NCI-H146 (cell line): ENCODE measurements at regions not wholly inside any gene's neighbourhood (a gene's known extent, or its start where the extent isn't known, plus 50 kb on each side); places are given as distances from the start of the nearest gene placed in this dataset.
"Not testable (repeated sequence)": the region's sequence is repeated elsewhere in the genome, so short reads cannot be mapped to it uniquely, and the experiment has no call there.

Source experiments
- DNase-seq: peaks from one replicate; lab custom pipeline; 2025; lab: John Stamatoyannopoulos, UW

DNA sequence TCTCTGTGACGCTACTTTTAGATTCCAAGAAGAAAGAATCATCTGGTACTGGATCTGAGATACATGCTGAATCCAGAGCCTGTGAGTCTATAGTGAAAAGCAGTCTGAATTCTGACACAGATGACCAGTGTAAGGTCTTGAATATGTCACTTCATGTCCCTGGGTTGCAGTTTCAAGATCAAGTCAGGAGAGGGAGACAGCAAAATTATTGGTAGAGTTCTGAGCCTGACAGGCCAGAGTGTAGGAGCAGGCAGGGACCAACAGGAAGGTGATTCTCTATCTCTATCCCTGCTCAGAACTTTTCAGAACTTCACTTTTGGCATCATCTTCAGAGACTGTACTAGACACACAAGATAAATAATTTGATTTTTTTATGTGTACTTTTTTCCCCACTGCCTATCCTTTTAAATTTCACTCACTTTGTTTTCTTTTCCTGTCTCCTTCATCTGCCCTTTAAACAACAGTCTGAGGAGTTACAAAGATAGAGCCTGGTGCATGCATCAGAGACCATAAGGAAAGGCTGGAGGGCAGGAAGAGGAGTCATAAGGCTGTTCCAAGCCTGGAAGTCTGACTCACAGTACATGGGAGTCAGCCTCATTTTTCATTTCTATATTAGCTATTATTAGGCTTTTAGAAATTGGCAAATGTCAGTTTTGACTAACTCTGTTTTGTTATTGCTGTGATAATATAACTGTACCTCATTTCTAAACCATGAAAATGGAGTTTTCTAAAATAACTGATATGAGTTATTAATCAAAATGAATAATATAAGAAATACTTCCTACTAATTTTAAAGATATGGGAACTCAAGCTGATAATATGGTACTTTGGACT is 120.2 kb upstream of the TMEM229A start:
- DNase-seq = no peak

DNA sequence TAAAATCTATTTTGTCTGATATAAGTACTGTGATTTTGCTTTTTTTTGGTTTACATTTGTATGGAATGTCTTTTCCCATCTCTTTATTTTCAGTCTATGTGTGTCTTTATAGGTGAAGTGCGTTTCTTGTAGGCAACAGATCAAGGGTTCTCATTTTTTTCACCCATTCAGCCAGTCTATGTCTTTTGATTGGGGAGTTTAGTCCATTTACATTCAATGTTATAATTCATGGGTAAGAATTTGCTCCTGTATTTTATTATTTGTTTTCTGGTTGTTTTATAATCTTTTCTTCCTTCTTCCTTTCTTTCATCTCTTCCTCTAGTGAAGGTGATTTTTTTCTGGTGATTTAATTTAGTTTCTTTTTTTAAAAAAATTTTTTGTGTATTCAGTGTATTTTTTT is 104.8 kb upstream of the TMEM229A start:
- DNase-seq = no peak

DNA sequence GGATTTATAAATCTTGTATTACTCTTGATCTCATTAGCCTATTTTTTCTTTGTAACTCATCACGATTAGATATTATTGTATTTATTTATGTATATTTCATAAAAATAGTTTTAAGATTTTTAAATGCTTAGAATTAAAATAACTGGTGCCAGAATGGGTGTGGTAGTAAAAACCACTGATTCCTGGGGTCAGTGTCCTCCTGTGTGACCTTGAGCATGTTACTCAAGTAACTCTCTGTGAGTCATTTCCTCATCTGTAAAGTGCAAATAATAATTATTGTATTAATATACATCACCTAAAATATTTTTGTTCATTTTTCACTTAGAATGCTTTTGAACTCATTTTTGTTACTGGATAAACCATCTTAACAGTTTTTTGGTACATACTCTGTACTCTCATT is 91.3 kb upstream of the TMEM229A start:
- DNase-seq = no peak

DNA sequence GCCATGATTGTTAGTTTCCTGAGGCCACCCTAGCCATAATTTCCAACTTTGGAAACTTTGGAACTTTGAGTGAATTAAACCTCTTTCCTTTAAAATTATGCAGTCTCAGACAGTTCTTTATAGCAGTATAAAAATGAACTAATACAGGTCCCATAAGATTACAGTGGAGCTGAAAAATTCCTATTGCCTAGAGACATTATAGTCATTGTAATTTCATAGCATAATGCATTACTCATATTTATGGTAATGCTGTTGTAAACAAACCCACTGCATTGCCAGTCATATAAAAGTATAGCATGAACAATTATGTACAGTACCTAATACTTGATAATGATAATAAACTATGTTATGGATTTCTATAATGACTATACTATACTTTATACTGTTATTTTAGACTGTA is 88.0 kb upstream of the TMEM229A start:
- no peak for DNase-seq

DNA sequence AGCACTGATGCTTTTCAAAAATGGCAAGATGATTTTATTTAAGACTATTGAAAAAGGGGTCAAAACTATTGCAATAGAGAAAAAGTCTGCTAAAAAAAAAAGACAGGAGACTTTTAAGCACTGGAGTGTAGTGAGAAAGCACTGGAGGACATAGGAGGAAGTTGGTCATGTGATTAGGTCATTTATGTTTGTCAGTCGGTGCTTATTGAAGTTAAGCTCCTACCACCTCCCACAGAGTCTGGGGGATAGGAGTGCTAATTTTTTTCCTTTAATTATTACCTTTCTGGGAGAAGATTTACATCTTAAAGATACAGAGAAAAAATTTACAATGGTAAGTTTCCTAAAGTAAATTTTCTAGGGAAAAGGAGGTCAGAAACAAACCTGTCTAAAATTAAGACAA is 80.2 kb upstream of the TMEM229A start:
- DNase-seq = no peak

DNA sequence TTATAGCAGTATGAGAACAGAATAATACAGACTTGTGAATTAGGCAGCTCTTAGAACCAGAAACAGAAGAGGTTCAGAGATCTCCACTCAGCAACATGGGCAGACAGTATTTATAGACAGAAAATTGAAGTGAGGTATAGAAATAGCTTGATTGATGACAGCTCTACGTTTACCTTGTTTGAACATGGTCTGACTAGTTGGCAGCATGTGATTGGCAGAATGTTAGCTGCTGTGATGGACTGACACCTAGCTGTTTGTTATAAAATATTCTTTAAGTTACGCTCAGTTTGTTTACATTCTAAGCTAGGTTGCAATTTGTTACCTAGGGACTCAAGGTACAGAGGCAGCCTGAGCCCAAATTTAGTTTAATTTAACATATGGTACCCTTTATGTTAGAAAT is 73.7 kb upstream of the TMEM229A start:
- DNase-seq = no peak

DNA sequence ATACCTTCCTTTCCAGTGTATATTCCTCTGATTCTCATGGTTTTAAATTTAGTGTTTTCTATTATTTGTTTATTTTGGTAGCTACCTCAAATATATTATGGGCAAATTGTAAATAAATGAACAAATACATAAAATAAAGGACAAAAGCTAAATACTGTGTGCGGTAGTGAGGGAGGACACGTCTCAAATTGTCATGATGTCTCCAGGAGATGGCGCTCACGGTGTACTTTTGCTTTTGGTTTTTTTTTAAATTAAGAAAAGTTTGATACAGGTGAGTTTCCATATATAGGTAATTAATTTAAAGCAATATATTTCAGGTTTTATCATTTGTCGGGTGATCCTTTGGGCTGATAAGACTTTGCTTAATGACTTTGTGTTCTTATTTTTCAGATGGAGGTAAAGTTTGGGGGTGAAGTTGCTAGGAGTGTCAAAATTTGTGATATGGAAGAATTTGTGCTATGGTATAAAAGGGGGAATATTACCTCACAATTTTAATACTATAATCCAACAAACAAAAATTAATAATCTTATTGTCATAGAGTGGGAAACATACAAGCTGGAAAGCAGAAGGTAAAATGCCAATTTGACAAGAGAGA is 68.4 kb upstream of the TMEM229A start:
- DNase-seq = no peak

DNA sequence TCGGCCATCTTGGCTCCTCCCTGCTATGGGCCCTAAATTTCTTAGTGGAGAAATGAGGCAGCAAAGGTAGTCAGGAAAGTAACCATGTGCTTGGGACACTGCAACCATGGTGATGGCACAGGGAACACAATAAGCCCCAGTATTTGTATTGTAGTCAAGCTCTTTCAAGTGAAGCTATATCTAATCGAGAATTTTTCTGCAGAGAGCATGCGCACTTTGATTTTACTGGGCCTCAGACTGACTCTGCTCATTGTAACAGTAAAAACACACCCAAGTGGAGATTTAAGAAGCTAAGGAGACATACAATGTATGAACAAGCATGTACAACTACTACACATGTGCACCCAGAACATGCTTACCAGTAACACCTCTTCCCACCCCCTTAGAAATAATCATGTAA is 67.3 kb upstream of the TMEM229A start:
- DNase-seq = no peak

DNA sequence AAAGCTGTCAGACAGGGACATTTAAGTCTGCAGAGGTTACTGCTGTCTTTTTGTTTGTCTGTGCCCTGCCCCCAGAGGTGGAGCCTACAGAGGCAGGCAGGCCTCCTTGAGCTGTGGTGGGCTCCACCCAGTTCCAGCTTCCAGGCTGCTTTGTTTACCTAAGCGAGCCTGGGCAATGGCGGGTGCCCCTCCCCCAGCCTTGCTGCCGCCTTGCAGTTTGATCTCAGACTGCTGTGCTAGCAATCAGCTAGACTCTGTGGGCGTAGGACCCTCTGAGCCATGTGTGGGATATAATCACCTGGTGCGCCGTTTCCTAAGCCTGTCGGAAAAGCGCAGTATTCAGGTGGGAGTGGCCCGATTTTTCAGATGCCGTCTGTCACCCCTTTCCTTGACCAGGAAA is 66.7 kb upstream of the TMEM229A start:
- DNase-seq = not testable (repeated sequence)

DNA sequence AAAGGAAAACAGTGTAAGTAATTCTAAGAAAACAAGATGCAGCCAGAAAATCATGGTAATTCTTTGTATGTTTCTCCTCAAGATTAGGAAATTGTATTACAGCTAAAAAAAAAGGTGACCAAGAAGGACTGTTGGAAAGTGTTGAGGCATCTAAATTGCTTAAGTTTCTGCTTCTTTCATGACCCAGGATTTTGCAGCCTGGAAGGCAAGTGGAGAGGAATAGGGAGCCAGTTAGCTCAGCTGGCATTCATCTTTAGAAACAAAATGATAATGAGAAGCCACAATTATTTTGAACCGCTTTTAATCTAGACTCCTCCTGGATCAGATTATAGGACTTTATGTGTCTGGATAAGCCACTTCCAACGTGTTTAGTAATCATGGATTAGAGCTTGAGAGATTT is 56.8 kb upstream of the TMEM229A start:
- DNase-seq = no peak

DNA sequence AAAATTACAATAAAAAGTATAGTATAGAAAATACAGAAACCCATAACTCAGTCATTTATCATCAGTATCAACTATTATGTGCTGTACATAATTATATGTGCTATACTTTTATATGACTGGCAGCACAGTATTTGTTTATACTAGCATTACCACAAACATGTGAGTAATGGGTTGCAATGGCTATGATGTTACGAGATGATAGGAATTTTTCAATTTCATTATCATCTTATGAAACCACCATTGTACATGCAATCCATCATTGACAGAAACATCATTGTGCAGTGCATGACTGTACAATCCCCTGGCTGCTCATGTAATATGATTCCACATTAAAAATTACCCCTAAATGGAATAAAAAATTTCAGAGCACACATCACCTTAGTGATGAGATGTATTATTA is 55.7 kb upstream of the TMEM229A start:
- no peak for DNase-seq

DNA sequence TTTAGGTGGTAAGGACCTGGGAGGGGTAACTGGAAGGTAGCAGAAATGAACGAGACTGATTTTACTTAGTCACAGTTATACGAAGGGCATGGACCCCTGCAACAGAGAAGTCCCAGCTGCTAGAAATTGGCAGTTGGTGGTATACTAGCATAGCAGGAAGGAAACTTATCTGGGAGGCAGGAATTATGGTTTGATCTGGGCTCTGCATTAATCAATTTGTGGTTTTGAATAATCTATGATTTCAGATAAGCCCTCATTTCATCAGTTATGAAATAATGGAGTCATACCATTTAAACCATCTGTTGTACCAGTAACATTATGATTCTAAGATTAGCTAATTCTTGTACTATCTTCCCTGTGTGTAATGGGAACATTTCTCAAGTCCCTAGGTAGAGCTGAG is 54.0 kb upstream of the TMEM229A start:
- DNase-seq = no peak

DNA sequence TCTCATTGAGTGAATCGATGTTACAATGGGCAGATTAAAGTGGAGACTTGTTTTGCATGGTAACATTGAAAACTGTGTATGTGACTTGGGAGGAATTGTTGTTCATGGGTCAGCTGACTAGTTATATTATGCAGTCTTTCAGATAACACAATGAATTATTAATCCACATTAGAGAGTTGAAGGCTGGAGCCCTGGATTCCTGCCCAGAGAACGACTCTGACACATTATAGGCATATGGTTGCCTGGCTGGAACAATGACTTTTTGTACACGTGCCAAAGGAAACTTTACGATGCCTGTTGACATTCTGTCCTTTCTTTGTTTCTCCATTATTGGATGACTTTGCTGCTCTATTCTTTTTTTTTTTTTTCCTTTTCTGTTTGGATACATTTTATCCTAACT is 52.3 kb upstream of the TMEM229A start:
- no peak for DNase-seq

DNA sequence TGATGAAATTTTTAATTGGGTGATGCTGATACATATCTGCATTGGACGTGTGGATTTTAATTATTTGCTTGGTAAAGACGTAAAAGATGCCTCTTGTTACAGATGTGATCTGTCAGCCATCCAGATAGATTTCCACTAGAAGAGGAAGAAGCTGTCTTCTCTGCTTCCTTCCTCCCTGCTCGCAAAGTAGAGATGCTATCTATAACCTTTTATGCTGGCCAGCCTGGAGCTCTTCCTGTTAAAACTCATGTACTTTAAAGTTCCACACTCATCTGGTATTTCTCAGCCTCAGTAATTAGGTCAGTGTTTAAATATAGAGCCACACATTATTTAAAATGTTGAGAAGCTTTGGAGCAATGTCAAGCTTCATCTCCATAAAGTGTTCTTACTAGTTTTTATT is 51.2 kb upstream of the TMEM229A start:
- no peak for DNase-seq
